ENCODE measurements at regions not wholly inside any gene's neighbourhood (a gene's known extent, or its start where the extent isn't known, plus 50 kb on each side); places are given as distances from the start of the nearest gene placed in this dataset.

GRCh38 chr2:59786684-59787083 lies 766.8 kb downstream of the BCL11A start:
- TF ChIP-seq, protein P1, sequence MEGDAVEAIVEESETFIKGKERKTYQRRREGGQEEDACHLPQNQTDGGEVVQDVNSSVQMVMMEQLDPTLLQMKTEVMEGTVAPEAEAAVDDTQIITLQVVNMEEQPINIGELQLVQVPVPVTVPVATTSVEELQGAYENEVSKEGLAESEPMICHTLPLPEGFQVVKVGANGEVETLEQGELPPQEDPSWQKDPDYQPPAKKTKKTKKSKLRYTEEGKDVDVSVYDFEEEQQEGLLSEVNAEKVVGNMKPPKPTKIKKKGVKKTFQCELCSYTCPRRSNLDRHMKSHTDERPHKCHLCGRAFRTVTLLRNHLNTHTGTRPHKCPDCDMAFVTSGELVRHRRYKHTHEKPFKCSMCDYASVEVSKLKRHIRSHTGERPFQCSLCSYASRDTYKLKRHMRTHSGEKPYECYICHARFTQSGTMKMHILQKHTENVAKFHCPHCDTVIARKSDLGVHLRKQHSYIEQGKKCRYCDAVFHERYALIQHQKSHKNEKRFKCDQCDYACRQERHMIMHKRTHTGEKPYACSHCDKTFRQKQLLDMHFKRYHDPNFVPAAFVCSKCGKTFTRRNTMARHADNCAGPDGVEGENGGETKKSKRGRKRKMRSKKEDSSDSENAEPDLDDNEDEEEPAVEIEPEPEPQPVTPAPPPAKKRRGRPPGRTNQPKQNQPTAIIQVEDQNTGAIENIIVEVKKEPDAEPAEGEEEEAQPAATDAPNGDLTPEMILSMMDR (IDR thresholded peaks at IDR 0.05 in 2 of 3, conservative IDR thresholded peaks at IDR 0.05 in 1 of 3; ENCODE audit: control insufficient read depth in 2 of 3, extremely low read depth in 1 of 3, insufficient read depth in 1 of 3, low read depth in 3 of 3, low read length in 3 of 3) = no peak
- no peak for TF ChIP-seq POLR2A (IDR thresholded peaks at IDR 0.05; ENCODE audit: low read depth, low read length)
- TF ChIP-seq BRCA1 (IDR thresholded peaks at IDR 0.05; ENCODE audit: low read depth, low read length) = no peak
- no peak for TF ChIP-seq EGR1 (IDR thresholded peaks at IDR 0.05; ENCODE audit: borderline replicate concordance in 1 of 2, low read depth in 2 of 2, low read length in 2 of 2)
- TF ChIP-seq KAT2A (conservative IDR thresholded peaks at IDR 0.05; ENCODE audit: control insufficient read depth, low read depth, low read length) = no peak
- TF ChIP-seq ZNF274 (IDR thresholded peaks at IDR 0.05; ENCODE audit: insufficient read depth, insufficient read length) = no peak
- no peak for TF ChIP-seq ELK1 (IDR thresholded peaks at IDR 0.05; ENCODE audit: low read depth, low read length)

All from GM12878 (cell line).